ENCODE measurements at regions not wholly inside any gene's neighbourhood (a gene's known extent, or its start where the extent isn't known, plus 50 kb on each side); places are given as distances from the start of the nearest gene placed in this dataset.

DNA sequence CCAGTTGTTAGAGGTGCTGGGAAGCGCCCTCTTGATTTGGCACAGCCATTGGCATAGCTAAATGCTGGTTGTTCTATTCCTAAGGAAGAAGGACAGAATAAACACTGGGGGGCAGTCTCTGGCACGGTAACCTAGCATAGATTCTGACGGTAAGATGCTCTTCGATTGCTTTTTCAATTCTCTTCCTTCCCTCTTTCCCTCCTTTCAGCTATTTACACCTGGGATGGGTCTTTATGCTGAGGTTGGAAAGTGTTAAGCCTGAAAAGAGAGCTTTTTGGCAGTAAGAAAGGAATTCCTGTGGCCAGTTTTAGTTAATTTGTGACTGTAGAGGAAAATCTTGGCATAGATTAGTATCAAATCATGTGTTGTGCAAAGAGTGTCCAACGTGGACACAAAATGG lies 162.8 kb downstream of the SNAPC1 start:
- Mint-ChIP-seq H3K27ac (ENCODE audit: unreplicated experiment) (peak overlapping the region; percentile 70), H3K4me3 (ENCODE audit: unreplicated experiment) (no peak overlapping the region), H3K27me3 (ENCODE audit: insufficient read depth, unreplicated experiment) (no peaks in the 10 kb centered on the region), H3K4me1 (ENCODE audit: low read depth, unreplicated experiment) (peaks cover 24% of the 10 kb centered on the region), H3K36me3 (ENCODE audit: insufficient read depth, unreplicated experiment) (no peaks in the 10 kb centered on the region), H3K9me3 (ENCODE audit: unreplicated experiment) (no peaks in the 10 kb centered on the region)
- intact Hi-C loops (cut with micrococcal nuclease; ENCODE audit: unreplicated experiment) = no loop called here
- Histone ChIP-seq H3K4me1 (peaks cover 34% of the 10 kb centered on the region), H3K27me3 (replicated peaks; ENCODE audit: control insufficient read depth, insufficient read depth, low read length) (no peaks in the 10 kb centered on the region), H3K4me3 (ENCODE audit: low read depth, low read length) (no peak overlapping the region), H3K36me3 (ENCODE audit: control insufficient read depth, insufficient read depth, low read length) (no peaks in the 10 kb centered on the region), H3K9me3 (no peaks in the 10 kb centered on the region)
- POLR2A ChIA-PET = no interaction called here
- DNase-seq = no peak
- TF ChIP-seq, protein P1, sequence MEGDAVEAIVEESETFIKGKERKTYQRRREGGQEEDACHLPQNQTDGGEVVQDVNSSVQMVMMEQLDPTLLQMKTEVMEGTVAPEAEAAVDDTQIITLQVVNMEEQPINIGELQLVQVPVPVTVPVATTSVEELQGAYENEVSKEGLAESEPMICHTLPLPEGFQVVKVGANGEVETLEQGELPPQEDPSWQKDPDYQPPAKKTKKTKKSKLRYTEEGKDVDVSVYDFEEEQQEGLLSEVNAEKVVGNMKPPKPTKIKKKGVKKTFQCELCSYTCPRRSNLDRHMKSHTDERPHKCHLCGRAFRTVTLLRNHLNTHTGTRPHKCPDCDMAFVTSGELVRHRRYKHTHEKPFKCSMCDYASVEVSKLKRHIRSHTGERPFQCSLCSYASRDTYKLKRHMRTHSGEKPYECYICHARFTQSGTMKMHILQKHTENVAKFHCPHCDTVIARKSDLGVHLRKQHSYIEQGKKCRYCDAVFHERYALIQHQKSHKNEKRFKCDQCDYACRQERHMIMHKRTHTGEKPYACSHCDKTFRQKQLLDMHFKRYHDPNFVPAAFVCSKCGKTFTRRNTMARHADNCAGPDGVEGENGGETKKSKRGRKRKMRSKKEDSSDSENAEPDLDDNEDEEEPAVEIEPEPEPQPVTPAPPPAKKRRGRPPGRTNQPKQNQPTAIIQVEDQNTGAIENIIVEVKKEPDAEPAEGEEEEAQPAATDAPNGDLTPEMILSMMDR (IDR thresholded peaks at IDR 0.05; ENCODE audit: insufficient read depth in 1 of 2, low read depth in 1 of 2, low read length in 1 of 2, severe bottlenecking in 1 of 2, unreplicated experiment in 1 of 2) = no peak
- BruUV-seq (replicated peaks) = no TSS peak
- CTCF ChIA-PET = interaction anchor here (1.6 kb wide), 1 partner anchor 202 kb away, joined by 7 read pairs; no protein-coding TSS in a partner anchor

DNA sequence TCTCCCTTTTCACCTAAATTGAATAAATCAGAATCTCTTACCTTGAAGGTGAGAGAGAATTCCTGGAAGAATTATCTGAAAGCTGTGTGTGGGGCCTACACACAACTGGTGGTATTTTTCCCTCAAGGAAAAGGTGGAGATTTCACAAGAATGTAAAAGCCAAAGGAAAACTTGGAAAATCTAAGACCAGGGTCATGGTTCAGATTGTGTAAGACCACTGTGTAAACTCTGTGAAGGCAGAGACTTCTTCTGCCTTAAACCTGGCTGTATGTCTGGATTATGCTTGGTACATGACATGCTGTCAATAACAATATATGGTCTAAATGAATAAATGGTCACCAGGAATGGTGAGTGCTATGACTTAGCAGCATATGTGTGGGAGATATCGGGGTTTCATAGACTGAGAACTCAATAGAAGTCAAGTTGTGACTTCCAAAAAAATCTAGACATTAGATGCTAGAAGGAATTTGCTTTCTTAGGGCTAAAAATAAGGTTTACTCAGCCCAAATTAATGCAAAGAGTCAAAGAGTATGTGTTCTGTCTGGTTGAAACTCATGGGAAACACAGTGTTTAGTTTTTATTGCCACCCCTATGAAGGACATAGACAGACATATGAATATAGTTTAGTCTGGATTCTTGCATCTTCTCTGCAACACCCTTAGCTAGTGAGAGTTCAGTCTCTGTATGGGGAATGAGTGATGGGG lies 163.7 kb downstream of the SNAPC1 start:
- Mint-ChIP-seq H3K9me3 (ENCODE audit: unreplicated experiment) (no peaks in the 10 kb centered on the region), H3K27me3 (ENCODE audit: insufficient read depth, unreplicated experiment) (no peaks in the 10 kb centered on the region), H3K36me3 (ENCODE audit: insufficient read depth, unreplicated experiment) (no peaks in the 10 kb centered on the region), H3K27ac (ENCODE audit: unreplicated experiment) (peak overlapping the region; percentile 70), H3K4me1 (ENCODE audit: low read depth, unreplicated experiment) (peaks cover 33% of the 10 kb centered on the region), H3K4me3 (ENCODE audit: unreplicated experiment) (no peak overlapping the region)
- POLR2A ChIA-PET = no interaction called here
- peak in 1 of 2 experiments; percentile 24 for DNase-seq
- CTCF ChIA-PET = interaction anchor here (1.6 kb wide), 1 partner anchor 201 kb away, joined by 7 read pairs; no protein-coding TSS in a partner anchor
- Histone ChIP-seq H3K36me3 (ENCODE audit: control insufficient read depth, insufficient read depth, low read length) (no peaks in the 10 kb centered on the region), H3K27me3 (replicated peaks; ENCODE audit: control insufficient read depth, insufficient read depth, low read length) (no peaks in the 10 kb centered on the region), H3K4me1 (peaks cover 40% of the 10 kb centered on the region), H3K9me3 (no peaks in the 10 kb centered on the region), H3K4me3 (ENCODE audit: low read depth, low read length) (no peak overlapping the region)
- TF ChIP-seq, protein P1 (IDR thresholded peaks at IDR 0.05; ENCODE audit: insufficient read depth in 1 of 2, low read depth in 1 of 2, low read length in 1 of 2, severe bottlenecking in 1 of 2, unreplicated experiment in 1 of 2) = no peak
- BruUV-seq (replicated peaks) = no TSS peak
- intact Hi-C loops (cut with micrococcal nuclease; ENCODE audit: unreplicated experiment) = no loop called here

DNA sequence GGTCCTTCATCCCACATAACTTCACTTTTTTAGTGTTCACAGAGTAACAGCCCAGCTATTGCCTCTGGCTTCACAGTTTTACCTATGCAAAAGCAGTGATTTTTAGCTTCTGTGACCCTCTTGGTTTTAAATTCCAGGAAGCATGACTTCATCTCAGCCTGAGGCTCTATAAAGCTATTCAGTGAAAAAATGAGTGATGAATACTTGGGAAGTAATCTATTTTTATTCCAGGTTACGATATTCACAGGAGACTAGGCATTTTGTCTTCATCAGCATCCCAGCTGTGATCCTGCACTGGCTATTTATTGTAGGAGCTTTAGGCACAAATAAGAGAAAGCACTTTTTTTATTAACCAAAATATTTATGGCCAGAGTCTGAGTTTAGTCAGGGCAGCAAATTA lies 164.8 kb downstream of the SNAPC1 start:
- H3K4me3 Mint-ChIP-seq (ENCODE audit: unreplicated experiment) = no peak overlapping the region
- H3K4me3 ChIP-seq (ENCODE audit: low read depth, low read length) = no peak overlapping the region
- H3K4me1 Mint-ChIP-seq (ENCODE audit: low read depth, unreplicated experiment) = peaks cover 35% of the 10 kb centered on the region
- POLR2A ChIA-PET = no interaction called here
- H3K36me3 ChIP-seq (ENCODE audit: control insufficient read depth, insufficient read depth, low read length) = no peaks in the 10 kb centered on the region
- TF ChIP-seq, protein P1 (IDR thresholded peaks at IDR 0.05; ENCODE audit: insufficient read depth in 1 of 2, low read depth in 1 of 2, low read length in 1 of 2, severe bottlenecking in 1 of 2, unreplicated experiment in 1 of 2) = no peak
- no peaks in the 10 kb centered on the region for H3K9me3 Mint-ChIP-seq (ENCODE audit: unreplicated experiment)
- CTCF ChIA-PET = no interaction called here
- no peaks in the 10 kb centered on the region for H3K27me3 Mint-ChIP-seq (ENCODE audit: insufficient read depth, unreplicated experiment)
- no peaks in the 10 kb centered on the region for H3K27me3 ChIP-seq (replicated peaks; ENCODE audit: control insufficient read depth, insufficient read depth, low read length)
- DNase-seq = no peak
- H3K36me3 Mint-ChIP-seq (ENCODE audit: insufficient read depth, unreplicated experiment) = no peaks in the 10 kb centered on the region
- H3K9me3 ChIP-seq = no peaks in the 10 kb centered on the region
- no peak overlapping the region for H3K27ac Mint-ChIP-seq (ENCODE audit: unreplicated experiment)
- BruUV-seq (replicated peaks) = no TSS peak
- intact Hi-C loops (cut with micrococcal nuclease; ENCODE audit: unreplicated experiment) = no loop called here
- H3K4me1 ChIP-seq = peaks cover 43% of the 10 kb centered on the region
